Activated CD4-positive, CD25-positive, alpha-beta regulatory T cell treated with anti-CD3 and anti-CD28 coated beads, Interleukin-2, amount 50 U/mL, for 72 hours (primary cell): ENCODE measurements at regions not wholly inside any gene's neighbourhood (a gene's known extent, or its start where the extent isn't known, plus 50 kb on each side); places are given as distances from the start of the nearest gene placed in this dataset.
"Not testable (repeated sequence)": the region's sequence is repeated elsewhere in the genome, so short reads cannot be mapped to it uniquely, and the experiment has no call there.

Source experiments
- DNase-seq: peaks from one replicate; pipeline ENCODE4 v3.0.0; 2021

DNA sequence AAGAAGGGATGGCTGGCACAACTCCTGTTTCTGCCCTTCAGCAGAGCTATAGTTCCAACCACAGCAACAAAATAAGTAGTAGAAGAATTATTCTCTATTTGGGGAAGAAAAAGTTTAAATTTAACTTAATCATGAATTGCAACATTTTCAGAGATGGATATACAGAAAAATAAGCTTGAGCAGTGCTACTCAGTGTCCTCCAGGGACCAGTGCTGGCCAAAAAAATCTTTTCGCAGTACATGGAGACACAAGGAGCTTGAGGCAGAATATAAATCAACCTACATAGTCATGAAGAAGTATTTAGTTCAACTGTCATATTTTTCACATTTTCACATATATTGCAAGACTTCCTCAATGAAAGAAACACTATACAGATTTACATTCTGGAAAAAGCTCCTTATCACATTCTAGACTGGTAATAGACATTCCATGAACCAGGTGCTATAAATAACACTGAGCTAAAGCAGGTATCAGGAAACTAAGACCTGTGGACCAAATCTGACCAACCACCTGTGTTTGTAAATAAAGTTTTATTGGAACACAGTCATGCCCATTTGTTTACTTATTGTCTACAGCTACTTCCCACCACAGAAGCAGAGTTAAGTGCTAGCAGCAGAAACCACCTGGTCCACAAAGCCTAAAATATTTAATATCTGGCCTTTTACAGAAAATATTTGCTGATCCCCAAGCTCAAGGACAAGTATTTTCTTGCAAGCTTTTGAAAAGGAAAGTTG is 101.9 kb downstream of the RGS21 start:
- DNase-seq: no peak

DNA sequence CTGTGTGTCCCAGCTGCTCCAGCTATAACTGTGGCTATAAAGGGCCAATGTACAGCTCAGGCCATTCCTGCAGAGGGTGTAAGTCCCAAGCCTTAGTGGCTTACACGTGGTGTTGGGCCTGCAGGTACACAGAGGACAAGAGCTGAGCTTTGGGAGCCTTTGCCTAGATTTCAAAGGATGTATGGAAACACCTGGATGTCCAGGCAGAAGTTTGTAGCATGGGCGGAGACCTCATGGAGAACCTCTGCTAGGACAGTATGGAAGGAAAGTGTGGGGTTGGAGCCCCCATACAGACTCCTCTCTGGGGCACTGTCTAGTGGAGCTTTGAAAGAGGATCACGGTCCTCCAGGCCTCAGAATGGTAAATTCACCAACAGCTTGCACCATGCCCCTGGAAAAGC is 113.9 kb downstream of the RGS21 start:
- no peak for DNase-seq

DNA sequence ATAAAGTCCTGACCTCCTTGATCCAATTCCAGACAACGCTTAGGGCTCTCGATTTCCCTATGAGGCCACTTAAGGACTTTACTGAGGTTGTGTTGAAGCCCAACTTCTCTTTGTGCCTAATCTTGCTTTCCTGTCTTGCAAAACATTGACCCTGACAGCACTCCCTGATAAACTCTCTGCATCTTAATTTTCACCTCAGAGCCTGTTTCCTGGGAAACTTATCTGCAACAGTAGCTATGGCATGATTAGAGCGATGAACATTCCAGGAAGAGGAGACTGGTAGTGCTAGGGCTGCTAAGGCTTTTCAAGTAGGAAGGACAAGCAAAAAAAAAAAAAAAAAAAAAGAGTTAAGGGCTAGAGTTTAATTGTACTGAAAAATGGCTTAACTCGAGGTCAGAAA is 118.9 kb downstream of the RGS21 start:
- no peak for DNase-seq

DNA sequence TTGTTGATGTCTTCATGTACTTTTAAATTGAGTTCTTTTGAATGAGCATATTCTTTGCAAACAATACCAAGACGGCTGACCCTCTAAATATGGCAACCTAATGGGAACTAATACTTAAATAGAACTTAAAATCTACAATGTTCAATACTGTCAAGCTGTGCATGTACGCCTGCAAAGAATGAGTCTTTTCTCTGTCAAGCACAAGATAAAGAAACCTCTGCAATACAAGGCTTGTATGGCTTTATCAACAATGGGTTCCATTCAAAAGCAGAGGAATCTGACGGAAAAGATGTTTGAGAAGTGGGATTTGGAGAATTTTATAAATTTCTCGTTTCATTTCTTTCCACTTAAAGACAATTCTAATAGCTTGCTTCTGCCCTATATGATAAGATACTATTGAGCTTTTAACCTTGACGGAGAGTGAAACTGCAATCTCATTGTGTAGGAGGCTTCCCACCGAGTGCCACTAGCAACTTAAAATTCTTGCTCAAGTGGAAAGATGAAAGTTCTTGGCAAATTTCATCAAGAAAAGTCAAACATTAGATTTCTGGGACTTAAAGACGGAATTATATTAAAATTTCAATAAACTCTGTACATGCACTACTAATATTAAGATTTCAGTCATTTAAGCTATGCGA is 119.8 kb downstream of the RGS21 start:
- no peak for DNase-seq

DNA sequence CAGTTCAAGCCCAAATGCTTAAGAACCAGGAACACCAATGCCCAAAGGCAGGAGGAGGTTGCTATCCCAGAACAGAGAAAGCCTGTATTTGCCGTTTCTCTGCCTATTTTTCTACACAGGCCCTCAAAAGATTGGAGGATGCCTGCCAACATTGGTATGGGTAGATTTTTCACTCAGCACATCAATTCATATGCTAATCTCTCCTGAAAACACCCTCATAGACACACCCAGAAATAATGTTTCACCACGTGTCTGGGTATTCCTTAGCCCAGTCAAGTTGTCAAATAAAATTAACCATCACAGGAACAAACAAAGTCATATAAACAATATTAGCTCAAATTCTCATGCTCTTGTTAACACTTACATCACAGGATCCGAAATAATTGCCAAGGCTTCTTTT is 121.9 kb downstream of the RGS21 start:
- DNase-seq: no peak

DNA sequence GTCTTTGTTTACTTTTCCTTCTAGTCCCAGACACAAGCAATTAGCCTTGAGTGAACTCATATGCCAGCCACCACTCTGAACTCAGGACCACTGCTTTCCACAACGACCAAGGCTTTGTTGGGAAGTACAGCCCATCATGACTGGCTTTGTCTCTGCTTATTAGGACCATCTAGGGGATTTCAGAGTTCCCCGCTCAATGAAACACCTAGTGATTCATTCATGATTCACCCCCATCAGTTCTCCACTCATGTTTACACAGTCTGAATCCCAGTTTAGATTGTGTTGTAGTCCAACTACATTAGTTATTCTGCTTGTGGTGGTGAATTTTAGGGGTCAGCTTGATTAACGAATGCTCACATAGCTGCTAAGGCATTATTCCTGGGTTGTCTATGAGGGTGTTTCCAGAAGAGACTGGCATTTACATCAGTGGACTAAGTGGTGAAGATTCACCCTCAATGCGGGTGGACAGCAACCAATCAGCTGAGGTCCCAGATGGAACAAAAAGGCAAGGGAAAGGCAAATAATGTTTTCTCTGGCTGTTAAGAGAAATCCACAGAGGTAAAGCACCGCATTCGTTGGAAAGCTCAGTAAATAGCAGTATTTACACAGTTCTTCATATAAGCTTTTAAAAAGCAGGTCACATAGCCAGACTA is 122.7 kb downstream of the RGS21 start:
- no peak for DNase-seq

DNA sequence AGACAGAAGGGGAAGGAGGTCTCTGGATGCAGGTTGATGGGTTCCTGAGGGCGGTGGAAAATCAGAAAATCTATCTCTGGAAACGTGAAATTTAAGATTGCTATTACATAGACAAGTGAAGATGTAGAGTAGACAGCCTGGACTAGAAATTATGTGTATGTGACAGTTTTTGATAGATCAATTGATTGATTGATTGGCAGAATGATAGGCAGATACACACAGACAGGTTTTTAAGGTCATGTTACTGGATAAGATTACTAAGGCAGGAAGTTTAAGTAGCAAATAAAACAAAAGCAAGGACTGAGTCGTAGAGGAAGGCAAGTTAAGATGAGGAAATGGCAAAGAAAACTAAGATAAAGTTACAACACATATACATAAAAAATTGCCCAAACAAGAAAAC is 124.7 kb downstream of the RGS21 start:
- no peak for DNase-seq

DNA sequence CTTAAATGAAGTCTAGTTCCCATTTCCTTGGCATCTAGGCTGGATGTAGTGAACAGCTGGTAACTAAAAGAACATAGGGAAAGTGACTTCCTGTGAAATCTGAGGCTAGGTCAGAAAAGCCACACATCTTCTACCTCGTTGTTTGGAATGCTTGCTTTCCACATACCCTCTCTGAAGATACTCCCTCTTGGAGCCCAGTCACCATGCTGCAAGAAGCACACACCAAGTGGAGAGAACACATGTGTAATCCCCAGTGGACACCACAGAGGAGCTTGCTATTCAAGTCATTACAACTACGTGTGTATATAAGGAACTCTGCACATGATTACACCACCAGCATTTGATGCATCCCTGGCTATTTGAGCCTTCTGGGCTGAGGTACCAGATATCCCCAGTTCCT is 125.9 kb downstream of the RGS21 start:
- DNase-seq: no peak

DNA sequence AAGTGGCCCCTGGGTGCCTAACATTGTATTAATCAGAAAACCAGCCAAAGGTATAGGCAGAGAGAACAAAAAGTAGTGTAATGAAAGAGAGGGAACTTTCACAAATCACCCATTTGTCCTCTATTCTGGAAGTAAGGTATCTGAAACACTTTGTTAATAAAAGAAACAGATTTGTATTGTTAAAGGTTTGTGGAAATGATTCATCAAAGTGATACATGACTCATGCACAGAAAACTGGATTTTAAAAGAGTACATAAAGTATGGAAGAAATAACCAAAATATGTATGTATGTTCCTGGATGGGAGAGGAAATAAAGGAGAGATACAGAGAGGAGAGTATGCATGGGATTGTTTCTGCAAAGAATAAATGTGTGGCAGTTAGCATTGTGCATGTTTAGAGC is 126.8 kb downstream of the RGS21 start:
- no peak for DNase-seq

DNA sequence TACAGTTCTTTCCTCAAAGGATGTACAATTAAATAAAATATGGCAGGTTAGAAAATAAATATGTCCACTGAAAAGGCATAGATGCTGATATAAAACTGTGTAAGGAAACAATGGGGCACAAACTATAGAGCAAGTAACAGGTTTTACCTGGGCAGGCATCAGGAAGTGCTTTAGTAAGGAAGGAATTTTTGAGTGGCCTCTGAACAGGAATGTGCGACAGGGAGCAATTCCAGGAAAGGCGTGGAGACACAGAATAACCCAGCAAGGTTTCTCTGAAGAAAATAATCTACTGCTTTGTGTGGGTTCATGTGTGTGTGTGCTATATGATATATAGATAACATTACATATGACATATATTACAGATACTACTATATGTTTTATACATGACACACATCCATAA is 128.4 kb downstream of the RGS21 start:
- DNase-seq: no peak

DNA sequence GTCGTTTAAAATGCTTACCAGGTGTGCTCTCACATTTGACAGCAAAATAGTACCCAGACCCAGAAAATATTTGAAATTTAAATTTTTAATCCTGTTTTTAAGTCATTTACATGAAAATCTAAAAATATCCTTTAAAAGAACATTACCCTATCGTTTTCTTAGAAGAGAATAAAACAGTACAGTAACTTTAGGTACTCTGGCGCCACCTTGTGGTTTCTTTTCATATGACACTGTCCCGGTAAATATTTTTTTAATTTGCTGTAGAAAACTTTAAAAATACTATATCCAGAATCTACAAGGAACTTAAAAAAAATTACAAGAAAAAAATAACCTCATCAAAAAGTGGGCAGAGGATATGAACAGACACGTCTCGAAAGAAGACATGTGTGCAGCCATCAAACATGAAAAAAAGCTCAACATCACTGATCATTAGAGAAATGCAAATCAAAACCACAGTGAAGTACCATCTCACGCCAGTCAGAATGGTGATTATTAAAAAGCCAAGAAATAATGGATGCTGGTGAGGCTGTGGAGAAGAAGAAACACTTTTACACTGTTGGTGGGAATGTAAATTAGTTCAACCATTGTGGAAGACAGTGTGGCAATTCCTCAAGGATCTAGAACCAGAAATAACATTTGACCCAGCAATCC is 129.2 kb downstream of the RGS21 start:
- DNase-seq: peak; percentile 47

DNA sequence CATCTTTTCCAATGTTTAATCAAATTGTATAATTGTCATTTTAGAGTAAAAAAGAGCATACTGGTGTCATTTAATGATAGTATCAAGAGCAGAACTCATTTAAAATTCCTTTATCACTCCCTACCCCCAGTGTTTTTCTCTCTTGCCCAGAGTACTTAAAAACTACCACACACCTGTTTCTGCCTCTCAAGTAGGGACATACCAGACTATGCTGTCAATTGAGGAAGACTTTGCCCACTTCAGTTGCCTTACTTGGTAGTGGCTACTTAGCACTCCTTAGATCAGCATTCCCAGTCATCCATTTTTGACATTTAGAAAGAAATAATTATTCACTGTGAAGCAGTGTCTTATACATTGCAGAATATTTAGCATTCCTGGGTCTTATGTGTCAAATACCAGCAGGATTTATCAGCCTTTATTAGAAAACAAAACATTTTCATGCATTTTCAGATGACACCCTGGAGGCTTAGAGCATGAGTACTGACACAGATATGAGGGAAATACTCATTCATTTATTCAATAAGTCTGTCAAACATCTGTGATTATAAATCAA is 127.5 kb upstream of the RGS1 start:
- DNase-seq: no peak

DNA sequence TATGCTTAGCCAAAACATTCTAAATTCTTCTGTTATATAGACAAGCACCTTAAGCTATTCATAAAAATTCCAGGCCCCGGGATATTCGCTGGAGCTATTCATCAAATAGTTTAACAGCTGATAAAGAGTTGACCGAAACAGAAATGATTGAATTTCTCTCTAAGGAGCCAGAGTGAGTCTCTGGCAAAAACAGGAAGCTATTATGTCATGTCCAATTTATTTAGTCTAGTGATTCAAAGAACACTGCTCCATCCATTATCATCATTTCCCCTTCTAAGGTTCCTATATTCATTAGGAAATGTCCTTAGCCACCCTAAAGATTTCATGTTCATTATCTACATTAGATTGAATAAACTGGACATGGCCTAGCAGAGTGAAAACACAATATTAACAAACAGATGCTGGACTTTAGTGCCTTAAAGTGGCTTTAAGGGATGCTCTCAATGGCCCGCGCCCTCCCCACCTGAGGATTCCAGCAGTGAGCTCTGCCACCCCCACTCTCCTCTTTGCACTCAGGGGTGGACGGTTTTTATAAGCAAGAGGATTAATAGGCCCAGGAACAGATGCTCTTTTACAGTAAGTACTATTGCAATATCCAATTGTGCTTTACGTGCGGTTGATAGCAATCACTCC is 122.1 kb upstream of the RGS1 start:
- no peak for DNase-seq

DNA sequence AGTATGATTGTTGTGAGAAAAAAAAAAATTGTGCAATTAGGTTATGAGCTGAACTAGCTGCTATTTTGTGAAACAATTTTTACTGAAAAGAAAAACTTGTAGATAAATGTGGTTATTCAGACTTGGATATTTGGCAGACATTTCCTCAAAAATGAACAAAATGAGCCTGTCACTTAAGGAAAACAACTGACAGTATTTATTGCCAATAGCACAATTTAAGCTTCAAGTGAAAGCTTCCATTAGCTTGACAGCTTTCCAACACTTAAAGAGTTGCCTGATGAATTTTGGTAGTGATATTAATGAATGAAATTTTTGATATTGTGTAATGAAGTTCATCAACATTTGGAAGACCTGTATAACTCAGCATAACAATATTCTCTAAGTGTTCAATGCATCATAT is 116.1 kb upstream of the RGS1 start:
- DNase-seq: no peak

DNA sequence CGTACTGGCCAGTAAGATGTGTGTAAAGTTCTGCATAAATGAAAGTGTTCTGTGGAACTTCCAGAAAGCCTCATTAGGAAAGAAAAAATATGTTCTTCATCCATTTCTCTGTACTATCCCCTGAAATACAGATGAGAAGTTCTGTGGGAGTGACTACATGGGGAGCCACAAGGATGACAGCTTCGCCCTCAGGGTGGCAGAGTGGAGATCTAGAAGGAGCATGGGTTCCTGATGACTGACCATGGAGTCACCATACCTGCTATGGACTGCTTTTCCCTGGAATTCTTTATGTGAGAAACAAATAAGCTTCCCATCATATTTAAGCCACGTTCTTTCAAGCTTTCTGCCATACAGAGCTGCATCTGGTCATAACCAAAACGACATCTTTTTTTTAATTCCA is 113.9 kb upstream of the RGS1 start:
- DNase-seq: no peak

DNA sequence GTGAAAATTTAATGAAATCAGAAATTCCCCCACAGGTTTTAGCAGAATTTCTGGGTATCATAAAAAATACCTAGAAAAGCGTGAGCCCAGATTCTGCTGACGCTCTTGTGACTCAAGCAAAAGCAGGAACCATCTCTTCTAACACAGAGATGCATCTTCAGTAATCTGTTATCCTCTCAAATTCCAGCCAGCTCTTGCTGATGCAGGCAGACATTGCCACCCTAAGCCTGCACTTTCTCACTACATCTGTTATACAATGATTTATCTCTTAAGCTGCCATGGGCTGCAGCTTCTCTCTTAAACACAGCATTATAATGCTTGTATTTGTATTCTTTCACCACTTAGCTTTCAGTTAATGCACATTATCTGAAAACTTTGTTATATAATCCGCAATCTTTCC is 113.0 kb upstream of the RGS1 start:
- no peak for DNase-seq

DNA sequence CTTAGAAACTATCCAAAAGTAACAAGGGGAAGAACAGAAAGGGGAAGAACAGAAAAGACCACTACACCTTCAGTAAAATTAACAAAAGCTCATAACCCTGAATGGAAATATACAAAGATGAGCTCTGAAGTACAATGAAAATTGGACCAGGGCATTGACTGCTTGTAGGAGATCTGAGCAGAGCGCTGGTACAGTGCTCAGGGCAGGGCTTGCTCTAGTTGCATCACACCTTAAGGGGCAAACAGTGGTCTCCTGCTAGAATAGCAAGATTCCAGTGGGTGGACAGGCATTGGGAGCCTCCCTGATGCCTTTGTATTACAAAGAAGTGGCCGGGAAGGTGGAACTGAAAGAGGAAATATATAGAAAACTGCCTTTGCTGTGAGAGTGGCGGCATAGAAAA is 111.9 kb upstream of the RGS1 start:
- DNase-seq: no peak

DNA sequence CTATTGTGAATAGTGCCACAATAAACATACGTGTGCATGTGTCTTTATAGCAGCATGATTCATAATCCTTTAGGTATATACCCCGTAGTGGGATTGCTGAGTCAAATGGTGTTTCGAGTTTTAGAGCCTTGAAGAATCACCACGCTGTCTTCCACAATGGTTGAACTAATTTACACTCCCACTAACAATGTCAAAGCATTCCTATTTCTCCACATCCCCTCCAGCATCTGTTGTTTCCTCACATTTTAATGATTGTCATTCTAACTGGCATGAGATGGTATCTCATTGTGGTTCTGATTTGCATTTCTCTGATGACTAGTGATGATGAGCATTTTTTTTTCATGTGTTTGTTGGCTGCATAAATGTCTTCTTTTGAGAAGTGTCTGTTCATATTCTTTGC is 110.4 kb upstream of the RGS1 start:
- DNase-seq: not testable (repeated sequence)

DNA sequence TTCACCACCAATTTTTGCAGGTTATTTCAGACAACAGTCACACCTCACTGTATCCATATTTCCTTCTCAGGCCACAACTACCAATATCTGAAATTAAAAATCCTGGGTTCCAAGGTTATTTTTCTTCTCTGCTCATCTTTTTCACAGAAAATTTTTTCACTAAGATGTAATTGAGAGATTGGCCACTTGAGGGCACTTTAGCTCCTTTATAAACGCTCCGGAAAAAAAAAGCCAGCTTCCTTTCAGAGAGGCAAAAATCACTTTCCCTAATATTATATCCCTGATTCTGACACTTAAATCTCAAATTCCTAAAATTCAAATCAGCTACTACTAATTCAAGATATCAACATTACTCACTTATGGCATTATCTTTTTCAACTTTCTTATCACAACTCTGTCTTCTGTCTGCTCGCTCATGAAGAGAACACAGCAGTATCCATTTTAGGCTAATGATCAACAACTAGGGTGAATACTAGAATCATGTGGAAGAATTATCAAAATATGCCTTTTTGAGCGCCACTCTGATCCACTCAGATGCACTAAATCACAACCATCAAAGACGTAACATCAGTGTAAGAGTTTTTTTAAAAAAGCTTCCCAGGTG is 101.4 kb upstream of the RGS1 start:
- DNase-seq: no peak

DNA sequence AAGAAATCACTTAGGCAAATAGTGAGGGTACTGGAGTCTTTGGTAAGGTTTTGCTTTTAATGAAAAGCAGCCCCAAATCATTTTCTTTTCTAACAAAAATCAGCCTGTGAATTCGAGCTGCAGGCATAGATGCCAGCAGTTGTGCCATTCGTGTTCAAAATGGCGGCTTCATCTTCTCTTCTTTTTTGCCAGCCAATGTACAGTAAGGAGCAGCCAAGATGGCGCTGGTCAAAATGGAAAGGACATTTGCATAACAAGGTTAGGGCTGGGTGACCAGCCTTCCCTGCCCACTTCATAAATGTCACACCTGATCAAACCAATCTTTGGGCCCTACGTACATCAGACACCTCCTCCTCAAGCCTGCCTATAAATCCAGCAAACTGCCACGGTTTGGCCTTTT is 100.2 kb upstream of the RGS1 start:
- no peak for DNase-seq

DNA sequence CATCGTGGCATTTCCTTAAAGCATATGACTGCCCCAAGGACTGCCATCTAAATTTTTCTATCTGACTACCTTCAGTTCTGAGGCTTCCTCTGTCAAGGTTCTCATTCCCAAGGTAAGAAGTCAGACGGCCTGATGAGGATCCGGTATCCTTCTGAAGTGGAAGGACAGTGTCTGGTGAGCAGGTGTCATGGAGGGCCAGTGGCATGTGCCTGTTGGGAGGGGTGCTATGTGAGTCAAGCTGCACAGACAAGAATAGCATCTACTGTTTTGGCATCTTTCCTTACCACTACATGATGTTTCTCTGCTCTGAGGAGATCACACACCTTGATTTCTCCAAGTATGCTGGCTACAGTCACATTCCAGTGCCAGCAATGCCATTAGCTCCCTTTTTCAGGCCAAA is 99.6 kb upstream of the RGS1 start:
- no peak for DNase-seq

DNA sequence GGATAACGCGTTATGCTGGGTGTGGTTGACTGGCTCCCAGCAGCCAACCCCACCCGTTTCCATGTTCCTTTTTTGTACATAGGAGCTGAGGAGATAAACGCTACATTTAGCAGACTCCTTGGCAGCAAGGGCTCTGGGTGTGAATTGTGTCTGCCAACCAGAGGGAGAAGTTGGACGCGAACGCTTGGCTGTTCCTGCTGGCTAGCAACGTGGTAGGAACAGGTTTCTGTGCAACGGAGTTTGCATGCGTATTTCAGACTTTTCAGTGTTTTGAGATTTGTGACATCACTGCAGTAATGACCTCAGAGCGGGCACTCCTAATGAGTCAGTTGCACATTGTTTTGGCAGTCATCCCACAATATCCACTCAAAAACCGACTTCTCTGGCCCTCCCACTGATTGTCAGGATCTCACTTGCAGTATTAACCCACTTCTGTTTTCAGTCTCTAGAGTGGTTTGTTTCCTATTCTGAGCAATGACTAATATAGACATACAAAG is 98.7 kb upstream of the RGS1 start:
- no peak for DNase-seq

DNA sequence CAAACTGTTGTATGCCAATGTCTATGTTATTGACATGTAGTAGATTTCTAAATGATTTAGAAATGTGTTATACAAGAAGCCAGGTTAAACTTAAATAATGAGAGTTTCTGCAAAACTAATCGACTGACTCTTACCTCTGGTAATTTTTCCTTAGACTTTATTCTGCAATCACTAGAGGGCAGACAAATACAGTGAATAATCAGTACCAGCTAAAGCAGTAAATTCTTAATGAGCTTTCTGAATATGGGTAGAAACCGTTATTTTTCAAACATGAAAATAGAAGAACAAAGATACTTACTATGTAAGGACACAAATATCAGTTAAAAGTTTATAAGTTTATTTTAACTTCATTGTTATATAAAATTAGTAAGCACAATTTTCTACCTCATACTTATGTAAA is 97.9 kb upstream of the RGS1 start:
- DNase-seq: no peak
